Femur (tissue), 1 donor: ENCODE measurements at regions not wholly inside any gene's neighbourhood (a gene's known extent, or its start where the extent isn't known, plus 50 kb on each side); places are given as distances from the start of the nearest gene placed in this dataset.

Source experiments
- DNase-seq: peaks from one replicate; pipeline ENCODE4 v3.0.0-alpha.2; 2017

GRCh38 chr2:158905784-158906183 is 62.7 kb upstream of the TANC1 start:
- DNase-seq, result no peak

GRCh38 chr2:158907926-158908456 is 60.4 kb upstream of the TANC1 start:
- DNase-seq, result no peak

GRCh38 chr2:158912112-158912511 is 56.3 kb upstream of the TANC1 start:
- no peak for DNase-seq

- no peak for DNase-seq
Observed at GRCh38 chr2:158912765-158913164, 55.7 kb upstream of the TANC1 start.

GRCh38 chr2:158914066-158914465 is 54.4 kb upstream of the TANC1 start:
- no peak for DNase-seq

- DNase-seq, result no peak
Observed at GRCh38 chr2:158914731-158915130, 53.7 kb upstream of the TANC1 start.

GRCh38 chr2:158917121-158917520 is 51.3 kb upstream of the TANC1 start:
- DNase-seq, result no peak

GRCh38 chr2:158918452-158918851 is 50.0 kb upstream of the TANC1 start:
- no peak for DNase-seq
